Neural crest cell (in vitro differentiated cells): ENCODE measurements at regions not wholly inside any gene's neighbourhood (a gene's known extent, or its start where the extent isn't known, plus 50 kb on each side); places are given as distances from the start of the nearest gene placed in this dataset.
"Not testable (repeated sequence)": the region's sequence is repeated elsewhere in the genome, so short reads cannot be mapped to it uniquely, and the experiment has no call there.

ENCODE experiments used
- DNase-seq: peaks from one replicate; pipeline ENCODE4 v3.0.0; 2021; ENCODE audit warnings: low read depth, mixed read lengths, low spot score
- H3K27ac Mint-ChIP-seq: one replicate; pipeline ENCODE4 v1.8.0; 2021; ENCODE audit warnings: mild to moderate bottlenecking, mixed read lengths; ENCODE audit not compliant: unreplicated experiment
- H3K27me3 Mint-ChIP-seq: 2 replicates; pipeline ENCODE4 v1.8.0; 2021; ENCODE audit warnings: low read depth, mild to moderate bottlenecking, mixed read lengths
- H3K36me3 Mint-ChIP-seq: 2 replicates; pipeline ENCODE4 v1.8.0; 2021; ENCODE audit warnings: low read depth, mild to moderate bottlenecking, mixed read lengths
- H3K4me1 Mint-ChIP-seq: 2 replicates; pipeline ENCODE4 v1.8.0; 2021; ENCODE audit warnings: mixed read lengths
- H3K4me3 Mint-ChIP-seq: one replicate; pipeline ENCODE4 v1.8.0; 2021; ENCODE audit warnings: mild to moderate bottlenecking, mixed read lengths
- H3K9me3 Mint-ChIP-seq: 2 replicates; pipeline ENCODE4 v1.8.0; 2021; ENCODE audit warnings: mixed read lengths

GRCh38 chr9:42421630-42422029 lies 238.2 kb downstream of the SPATA31A6 start:
- not testable (repeated sequence) for DNase-seq, H3K4me1 Mint-ChIP-seq, H3K27ac Mint-ChIP-seq, H3K36me3 Mint-ChIP-seq, H3K4me3 Mint-ChIP-seq, H3K9me3 Mint-ChIP-seq, H3K27me3 Mint-ChIP-seq

- H3K9me3 Mint-ChIP-seq, H3K27me3 Mint-ChIP-seq, H3K27ac Mint-ChIP-seq, DNase-seq, H3K4me3 Mint-ChIP-seq, H3K36me3 Mint-ChIP-seq: not testable (repeated sequence)
- peaks cover 19% of the 10 kb centered on the region for H3K4me1 Mint-ChIP-seq
Measured at GRCh38 chr9:42430674-42431615, 247.5 kb downstream of the SPATA31A6 start.

GRCh38 chr9:42431616-42432010 lies 248.2 kb downstream of the SPATA31A6 start:
- not testable (repeated sequence) for H3K36me3 Mint-ChIP-seq, H3K4me3 Mint-ChIP-seq, H3K27me3 Mint-ChIP-seq, H3K9me3 Mint-ChIP-seq, H3K27ac Mint-ChIP-seq, DNase-seq
- peaks cover 19% of the 10 kb centered on the region for H3K4me1 Mint-ChIP-seq

- peak; percentile 29 for DNase-seq
- H3K9me3 Mint-ChIP-seq, H3K27me3 Mint-ChIP-seq, H3K36me3 Mint-ChIP-seq, H3K27ac Mint-ChIP-seq: not testable (repeated sequence)
- Mint-ChIP-seq H3K4me1 (peaks cover 19% of the 10 kb centered on the region), H3K4me3 (peak overlapping the region; percentile 31)
Measured at GRCh38 chr9:42434844-42435714, 251.6 kb downstream of the SPATA31A6 start.

- peak overlapping the region; percentile 31 for H3K4me3 Mint-ChIP-seq
- H3K27ac Mint-ChIP-seq, H3K27me3 Mint-ChIP-seq, DNase-seq, H3K36me3 Mint-ChIP-seq, H3K9me3 Mint-ChIP-seq: not testable (repeated sequence)
- peaks cover 16% of the 10 kb centered on the region for H3K4me1 Mint-ChIP-seq
Measured at GRCh38 chr9:42435715-42436342, 252.4 kb downstream of the SPATA31A6 start.

- H3K4me1 Mint-ChIP-seq, H3K4me3 Mint-ChIP-seq, H3K9me3 Mint-ChIP-seq, H3K36me3 Mint-ChIP-seq, H3K27ac Mint-ChIP-seq, H3K27me3 Mint-ChIP-seq, DNase-seq: not testable (repeated sequence)
Measured at GRCh38 chr9:42437057-42437759, 253.7 kb downstream of the SPATA31A6 start.

- H3K27ac Mint-ChIP-seq, H3K4me3 Mint-ChIP-seq, H3K27me3 Mint-ChIP-seq, H3K36me3 Mint-ChIP-seq, H3K9me3 Mint-ChIP-seq, DNase-seq, H3K4me1 Mint-ChIP-seq: not testable (repeated sequence)
Measured at GRCh38 chr9:42442680-42443079, 259.2 kb downstream of the SPATA31A6 start.

- not testable (repeated sequence) for H3K4me3 Mint-ChIP-seq, H3K27me3 Mint-ChIP-seq, H3K27ac Mint-ChIP-seq, H3K4me1 Mint-ChIP-seq, H3K9me3 Mint-ChIP-seq, DNase-seq, H3K36me3 Mint-ChIP-seq
Measured at GRCh38 chr9:42443414-42443813, 260.0 kb downstream of the SPATA31A6 start.

GRCh38 chr9:42461436-42461835 lies 278.0 kb downstream of the SPATA31A6 start:
- H3K27me3 Mint-ChIP-seq, H3K4me3 Mint-ChIP-seq, DNase-seq, H3K27ac Mint-ChIP-seq, H3K36me3 Mint-ChIP-seq, H3K9me3 Mint-ChIP-seq, H3K4me1 Mint-ChIP-seq: not testable (repeated sequence)

- not testable (repeated sequence) for H3K27ac Mint-ChIP-seq, H3K36me3 Mint-ChIP-seq, H3K4me3 Mint-ChIP-seq, H3K4me1 Mint-ChIP-seq, H3K27me3 Mint-ChIP-seq, H3K9me3 Mint-ChIP-seq, DNase-seq
Measured at GRCh38 chr9:42461863-42462262, 278.4 kb downstream of the SPATA31A6 start.

- H3K27ac Mint-ChIP-seq, H3K27me3 Mint-ChIP-seq, DNase-seq, H3K4me1 Mint-ChIP-seq, H3K36me3 Mint-ChIP-seq, H3K4me3 Mint-ChIP-seq, H3K9me3 Mint-ChIP-seq: not testable (repeated sequence)
Measured at GRCh38 chr9:42463981-42464380, 280.5 kb downstream of the SPATA31A6 start.
